MCF 10A (cell line): ENCODE measurements at regions not wholly inside any gene's neighbourhood (a gene's known extent, or its start where the extent isn't known, plus 50 kb on each side); places are given as distances from the start of the nearest gene placed in this dataset.

Source experiments
- BruUV-seq: library from RNA; stranded (reverse); fragments of 400-500 nt; replicated peaks from 2 replicates; lab custom pipeline; 2021; lab: Mats Ljungman, UMichigan
- CTCF ChIA-PET: fragments of 300-600 bp; sonication (Branson Sonifier 250); formaldehyde crosslinking; extraction: SDS; loops from one replicate; lab custom pipeline; 2021; ENCODE audit warnings: antibody characterized with exemption, inconsistent platforms; lab: Yijun Ruan, JAX
- POLR2A ChIA-PET: fragments of 300-600, 350-650 bp; sonication (Branson Sonifier 250); formaldehyde crosslinking; extraction: SDS; loops from one replicate; lab custom pipeline; 2020; ENCODE audit warnings: antibody characterized with exemption, inconsistent platforms; lab: Yijun Ruan, JAX
- DNase-seq: peaks from one replicate; pipeline ENCODE4 v3.0.0-alpha.2; 2018; ENCODE audit not compliant: unreplicated experiment
- H3K27ac Mint-ChIP-seq: one replicate; pipeline ENCODE4 v1.8.0; 2022; ENCODE audit warnings: mild to moderate bottlenecking, low read depth, mixed read lengths; ENCODE audit not compliant: unreplicated experiment
- H3K27me3 Mint-ChIP-seq: one replicate; pipeline ENCODE4 v1.8.0; 2022; ENCODE audit warnings: mixed read lengths; ENCODE audit not compliant: insufficient read depth, unreplicated experiment
- H3K36me3 Mint-ChIP-seq: one replicate; pipeline ENCODE4 v1.8.0; 2022; ENCODE audit warnings: mild to moderate bottlenecking, moderate library complexity, mixed read lengths; ENCODE audit not compliant: insufficient read depth, unreplicated experiment
- H3K4me1 Mint-ChIP-seq: one replicate; pipeline ENCODE4 v1.8.0; 2022; ENCODE audit warnings: mixed read lengths; ENCODE audit not compliant: insufficient read depth, unreplicated experiment
- H3K4me3 Mint-ChIP-seq: one replicate; pipeline ENCODE4 v1.8.0; 2022; ENCODE audit warnings: mild to moderate bottlenecking, moderate library complexity, mixed read lengths; ENCODE audit not compliant: unreplicated experiment
- H3K9me3 Mint-ChIP-seq: one replicate; pipeline ENCODE4 v1.8.0; 2022; ENCODE audit warnings: mixed read lengths; ENCODE audit not compliant: unreplicated experiment
- CTCF ChIP-seq: fragments of 200-600 bp; IDR thresholded peaks from one replicate; pipeline ENCODE4 v1.8.0; 2022; ENCODE audit warnings: antibody characterized with exemption, mild to moderate bottlenecking; ENCODE audit not compliant: unreplicated experiment
- intact Hi-C: fragments of 100-400 bp; cut with micrococcal nuclease; formaldehyde crosslinking; loops from 2 replicates; pipeline ENCODE4 v1.14.1; 2022

GRCh38 chr10:90042075-90042474 is 340.7 kb downstream of the KIF20B start:
- intact Hi-C loops = no loop called here
- Mint-ChIP-seq H3K27ac (no peak overlapping the region), H3K4me3 (no peak overlapping the region), H3K9me3 (peaks cover 5% of the 10 kb centered on the region), H3K27me3 (no peaks in the 10 kb centered on the region), H3K36me3 (peaks cover 6% of the 10 kb centered on the region), H3K4me1 (no peaks in the 10 kb centered on the region)
- no peak for DNase-seq
- no peak for TF ChIP-seq CTCF
- POLR2A ChIA-PET = interaction anchor here (1.0 to 1.2 kb wide), 2 partner anchors 7 to 9 kb away, joined by 3 to 9 read pairs; no protein-coding TSS in a partner anchor
- BruUV-seq = no TSS peak
- CTCF ChIA-PET = no interaction called here

- ChIA-PET POLR2A (no interaction called here), CTCF (interaction anchor here (0.6 kb wide), 1 partner anchor 10 kb away, joined by 4 read pairs; no protein-coding TSS in a partner anchor)
- H3K9me3 Mint-ChIP-seq = peaks cover 5% of the 10 kb centered on the region
- no peak overlapping the region for H3K4me3 Mint-ChIP-seq
- H3K36me3 Mint-ChIP-seq = peaks cover 6% of the 10 kb centered on the region
- BruUV-seq = no TSS peak
- H3K4me1 Mint-ChIP-seq = peaks cover 17% of the 10 kb centered on the region
- TF ChIP-seq CTCF = no peak
- no peaks in the 10 kb centered on the region for H3K27me3 Mint-ChIP-seq
- no peak for DNase-seq
- intact Hi-C loops = no loop called here
- no peak overlapping the region for H3K27ac Mint-ChIP-seq
Observed at GRCh38 chr10:90047243-90047729, 345.9 kb downstream of the KIF20B start.

- ChIA-PET POLR2A (interaction anchor here (0.6 to 2.4 kb wide), 18 partner anchors 8 to 600 kb away, joined by 3 to 12 read pairs (median 4); no protein-coding TSS in a partner anchor), CTCF (interaction anchor here (0.6 to 1.7 kb wide), 6 partner anchors 74 to 736 kb away, joined by 3 to 5 read pairs (median 4); no protein-coding TSS in a partner anchor)
- BruUV-seq = no TSS peak
- Mint-ChIP-seq H3K27me3 (no peaks in the 10 kb centered on the region), H3K27ac (peak overlapping the region; percentile 95), H3K36me3 (no peaks in the 10 kb centered on the region), H3K9me3 (peaks cover 5% of the 10 kb centered on the region), H3K4me3 (no peak overlapping the region), H3K4me1 (peaks cover 33% of the 10 kb centered on the region)
- DNase-seq = peak; percentile 44
- intact Hi-C loops = no loop called here
- no peak for TF ChIP-seq CTCF
Observed at GRCh38 chr10:90051053-90051452, 349.7 kb downstream of the KIF20B start.

- H3K27ac Mint-ChIP-seq = peak overlapping the region; percentile 95
- intact Hi-C loops = no loop called here
- POLR2A ChIA-PET = interaction anchor here (0.6 to 2.4 kb wide), 25 partner anchors 9 to 808 kb away, joined by 3 to 12 read pairs (median 4); no protein-coding TSS in a partner anchor
- peak; percentile 87 for DNase-seq
- no peaks in the 10 kb centered on the region for H3K27me3 Mint-ChIP-seq
- no peaks in the 10 kb centered on the region for H3K36me3 Mint-ChIP-seq
- H3K9me3 Mint-ChIP-seq = peaks cover 5% of the 10 kb centered on the region
- CTCF ChIA-PET = interaction anchor here (0.6 to 1.7 kb wide), 10 partner anchors 9 to 736 kb away, joined by 3 to 5 read pairs (median 3); no protein-coding TSS in a partner anchor
- peak overlapping the region; percentile 64 for H3K4me3 Mint-ChIP-seq
- no peak for TF ChIP-seq CTCF
- BruUV-seq = no TSS peak
- peaks cover 33% of the 10 kb centered on the region for H3K4me1 Mint-ChIP-seq
Observed at GRCh38 chr10:90051474-90051873, 350.1 kb downstream of the KIF20B start.
